HUES6 (cell line): ENCODE measurements at regions not wholly inside any gene's neighbourhood (a gene's known extent, or its start where the extent isn't known, plus 50 kb on each side); places are given as distances from the start of the nearest gene placed in this dataset.

Experiments
- H3K27ac ChIP-seq: 2 replicates; pipeline ENCODE4 v1.7.0; 2013; ENCODE audit warnings: low read depth, mild to moderate bottlenecking, low read length, inconsistent platforms
- H3K27me3 ChIP-seq: 2 replicates; pipeline ENCODE4 v1.6.1; 2013; ENCODE audit warnings: low read length; ENCODE audit not compliant: control insufficient read depth, insufficient read depth
- H3K36me3 ChIP-seq: 2 replicates; pipeline ENCODE4 v1.6.1; 2013; ENCODE audit warnings: low read length; ENCODE audit not compliant: control insufficient read depth, insufficient read depth
- H3K4me1 ChIP-seq: 2 replicates; pipeline ENCODE4 v1.6.1; 2013; ENCODE audit warnings: low read length; ENCODE audit not compliant: control insufficient read depth, insufficient read depth
- H3K4me3 ChIP-seq: 2 replicates; pipeline ENCODE4 v1.5.1; 2013; ENCODE audit warnings: low read depth, low read length
- H3K9ac ChIP-seq: one replicate; pipeline ENCODE4 v1.6.1; 2013; ENCODE audit warnings: mild to moderate bottlenecking, low read length
- H3K9me3 ChIP-seq: 2 replicates; pipeline ENCODE4 v1.6.1; 2013; ENCODE audit warnings: low read depth, low read length; ENCODE audit not compliant: control insufficient read depth, insufficient read depth

- Histone ChIP-seq H3K27me3 (no peaks in the 10 kb centered on the region), H3K4me1 (peaks cover 18% of the 10 kb centered on the region), H3K4me3 (no peak overlapping the region), H3K9ac (no peak overlapping the region), H3K36me3 (no peaks in the 10 kb centered on the region), H3K27ac (no peak overlapping the region), H3K9me3 (peaks cover 2% of the 10 kb centered on the region; the same call in 1 of the 2 replicates)
These were observed 136.0 kb upstream of the UBE2E2 start for GRCh38 chr3:23067116-23067515.

GRCh38 chr3:23068016-23068728, 135.0 kb upstream of the UBE2E2 start:
- H3K4me1 ChIP-seq: peaks cover 18% of the 10 kb centered on the region
- 0 out of 2 replicates have a peak overlapping the region, but pooled peaks have one; percentile 10 for H3K4me3 ChIP-seq

GRCh38 chr3:23071296-23071695, 131.8 kb upstream of the UBE2E2 start:
- no peak overlapping the region for H3K4me3 ChIP-seq
- H3K9ac ChIP-seq: no peak overlapping the region
- no peaks in the 10 kb centered on the region for H3K27me3 ChIP-seq
- H3K4me1 ChIP-seq: peaks cover 18% of the 10 kb centered on the region
- H3K9me3 ChIP-seq: no peaks in the 10 kb centered on the region
- no peaks in the 10 kb centered on the region for H3K36me3 ChIP-seq
- no peak overlapping the region for H3K27ac ChIP-seq

More at GRCh38 chr3:23068016-23068728, 135.0 kb upstream of the UBE2E2 start:
- no peaks in the 10 kb centered on the region for H3K36me3 ChIP-seq
- no peaks in the 10 kb centered on the region for H3K9me3 ChIP-seq
- H3K27ac ChIP-seq: peak overlapping the region; percentile 87
- no peaks in the 10 kb centered on the region for H3K27me3 ChIP-seq
- peak overlapping the region; percentile 36 for H3K9ac ChIP-seq

GRCh38 chr3:23071758-23072157, 131.4 kb upstream of the UBE2E2 start:
- H3K27ac ChIP-seq: no peak overlapping the region
- no peaks in the 10 kb centered on the region for H3K36me3 ChIP-seq
- H3K4me3 ChIP-seq: no peak overlapping the region
- H3K9me3 ChIP-seq: no peaks in the 10 kb centered on the region
- H3K4me1 ChIP-seq: peaks cover 15% of the 10 kb centered on the region
- H3K9ac ChIP-seq: no peak overlapping the region
- H3K27me3 ChIP-seq: no peaks in the 10 kb centered on the region

GRCh38 chr3:23072693-23073092, 130.4 kb upstream of the UBE2E2 start:
- H3K4me3 ChIP-seq: no peak overlapping the region
- no peak overlapping the region for H3K9ac ChIP-seq
- H3K9me3 ChIP-seq: no peaks in the 10 kb centered on the region
- no peaks in the 10 kb centered on the region for H3K27me3 ChIP-seq
- H3K36me3 ChIP-seq: no peaks in the 10 kb centered on the region
- H3K4me1 ChIP-seq: peaks cover 10% of the 10 kb centered on the region
- no peak overlapping the region for H3K27ac ChIP-seq

DNA sequence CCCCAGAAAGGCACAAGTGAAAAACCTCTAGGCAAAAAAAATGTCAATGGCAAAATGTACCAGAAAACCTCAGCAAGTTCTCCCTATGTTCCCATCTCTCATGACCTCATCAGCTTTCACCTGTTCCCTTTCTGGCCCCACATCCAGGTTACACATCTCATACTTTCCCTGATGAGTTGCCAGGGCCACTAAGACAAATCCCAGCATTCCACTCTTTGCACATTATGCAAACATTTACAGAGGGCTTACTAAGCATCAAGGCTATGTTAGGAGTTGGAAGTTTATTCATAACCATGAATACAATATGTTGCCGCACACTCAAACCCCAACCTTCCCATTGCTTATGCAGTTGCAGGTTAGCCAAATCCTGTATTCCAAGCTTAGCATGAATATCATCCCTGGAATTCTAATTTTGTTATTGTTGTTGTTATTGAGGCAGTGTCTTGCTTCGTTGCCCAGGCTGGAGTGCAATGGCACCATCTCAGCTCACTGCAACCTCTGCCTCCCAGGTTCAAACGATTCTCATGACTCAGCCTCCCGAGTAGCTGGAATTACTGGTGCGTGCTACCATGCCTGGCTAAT, 129.3 kb upstream of the UBE2E2 start:
- Histone ChIP-seq H3K36me3 (no peaks in the 10 kb centered on the region), H3K27ac (no peak overlapping the region), H3K4me1 (peaks cover 12% of the 10 kb centered on the region), H3K27me3 (no peaks in the 10 kb centered on the region), H3K9ac (no peak overlapping the region), H3K4me3 (no peak overlapping the region), H3K9me3 (no peaks in the 10 kb centered on the region)

DNA sequence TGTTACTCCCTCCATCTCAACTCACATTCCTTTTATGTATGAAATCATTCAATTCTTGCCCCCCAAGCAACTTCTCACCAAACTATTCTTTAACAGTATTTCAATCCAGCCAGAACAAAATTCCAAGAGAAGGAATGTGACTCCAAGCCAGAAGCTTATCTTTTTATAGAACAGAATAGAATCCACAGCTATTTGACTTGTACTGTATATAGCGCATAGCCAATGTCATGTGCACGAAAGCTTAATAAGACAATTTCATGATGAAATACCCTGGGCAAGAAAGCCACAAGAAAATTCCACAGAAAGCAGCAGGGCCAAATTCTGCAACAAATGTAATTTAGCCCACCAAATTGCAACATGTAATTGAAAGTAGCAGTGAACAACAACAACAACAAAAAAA, 127.6 kb upstream of the UBE2E2 start:
- H3K9me3 ChIP-seq: no peaks in the 10 kb centered on the region
- H3K27ac ChIP-seq: no peak overlapping the region
- H3K36me3 ChIP-seq: no peaks in the 10 kb centered on the region
- H3K9ac ChIP-seq: no peak overlapping the region
- H3K27me3 ChIP-seq: no peaks in the 10 kb centered on the region
- H3K4me1 ChIP-seq: peaks cover 27% of the 10 kb centered on the region
- no peak overlapping the region for H3K4me3 ChIP-seq

GRCh38 chr3:23076437-23076836, 126.7 kb upstream of the UBE2E2 start:
- H3K4me1 ChIP-seq: peaks cover 27% of the 10 kb centered on the region
- H3K9me3 ChIP-seq: no peaks in the 10 kb centered on the region

DNA sequence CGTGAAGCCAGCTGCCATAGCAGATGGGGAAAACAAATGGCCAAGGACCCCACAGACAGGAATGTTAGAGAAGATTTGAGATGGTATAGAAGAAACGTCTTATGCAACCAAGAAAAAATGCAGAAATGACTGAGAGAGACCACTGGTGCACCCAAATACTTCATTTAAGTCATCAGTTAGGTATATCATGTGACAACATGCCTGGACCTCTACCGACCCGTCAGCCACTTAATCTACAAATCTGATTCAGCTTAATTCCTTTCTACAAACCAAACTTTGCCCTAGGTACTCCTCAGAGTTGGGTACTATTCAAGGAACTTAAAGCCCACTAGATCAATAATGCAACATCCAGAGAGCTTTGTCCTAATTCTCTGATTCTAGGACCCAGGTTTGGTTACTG, 126.0 kb upstream of the UBE2E2 start:
- Histone ChIP-seq H3K4me1 (peaks cover 27% of the 10 kb centered on the region), H3K9me3 (no peaks in the 10 kb centered on the region), H3K27ac (no peak overlapping the region), H3K9ac (no peak overlapping the region), H3K36me3 (no peaks in the 10 kb centered on the region), H3K27me3 (no peaks in the 10 kb centered on the region), H3K4me3 (no peak overlapping the region)

More at GRCh38 chr3:23076437-23076836, 126.7 kb upstream of the UBE2E2 start:
- H3K4me3 ChIP-seq: no peak overlapping the region
- H3K27ac ChIP-seq: no peak overlapping the region
- no peaks in the 10 kb centered on the region for H3K36me3 ChIP-seq
- no peaks in the 10 kb centered on the region for H3K27me3 ChIP-seq
- H3K9ac ChIP-seq: no peak overlapping the region

- no peaks in the 10 kb centered on the region for H3K27me3 ChIP-seq
- peaks cover 27% of the 10 kb centered on the region for H3K4me1 ChIP-seq
- H3K9me3 ChIP-seq: no peaks in the 10 kb centered on the region
- no peak overlapping the region for H3K27ac ChIP-seq
- H3K4me3 ChIP-seq: no peak overlapping the region
- no peak overlapping the region for H3K9ac ChIP-seq
- no peaks in the 10 kb centered on the region for H3K36me3 ChIP-seq
These were observed 124.4 kb upstream of the UBE2E2 start for GRCh38 chr3:23078735-23079134.

DNA sequence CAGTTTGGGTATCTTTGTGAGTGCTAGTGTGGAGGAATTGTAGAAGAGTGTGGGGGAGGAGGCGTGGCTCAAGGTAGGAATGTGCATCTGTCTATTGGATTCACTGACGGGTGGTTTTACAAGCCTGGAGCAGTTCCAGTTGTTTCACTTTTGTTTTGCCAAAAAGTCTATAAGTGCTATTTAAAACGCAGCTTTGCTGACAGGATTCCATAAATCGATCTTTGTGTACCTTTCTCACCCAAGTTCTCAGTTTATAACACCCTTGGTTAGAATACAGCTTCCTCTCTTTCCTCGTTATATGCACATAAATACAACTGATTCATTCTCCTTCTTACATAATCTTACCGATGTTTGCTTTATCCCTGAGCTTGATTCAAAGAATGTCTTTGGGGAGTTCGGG, 123.2 kb upstream of the UBE2E2 start:
- no peak overlapping the region for H3K27ac ChIP-seq
- H3K4me3 ChIP-seq: no peak overlapping the region
- H3K27me3 ChIP-seq: no peaks in the 10 kb centered on the region

More for the DNA sequence above, 123.2 kb upstream of the UBE2E2 start:
- Histone ChIP-seq H3K9me3 (no peaks in the 10 kb centered on the region), H3K36me3 (no peaks in the 10 kb centered on the region), H3K9ac (no peak overlapping the region), H3K4me1 (peaks cover 27% of the 10 kb centered on the region)
